Activated T-cell treated with anti-CD3 and anti-CD28 coated beads, Interleukin-2, amount 50 U/mL, for 72 hours (primary cell): ENCODE measurements at regions not wholly inside any gene's neighbourhood (a gene's known extent, or its start where the extent isn't known, plus 50 kb on each side); places are given as distances from the start of the nearest gene placed in this dataset.

ENCODE experiments used
- ATAC-seq, 2 donors: fragments of 150-1000 bp; cut with Tn5 transposase; replicated peaks in 1 of 2; 2 replicates each; pipeline ENCODE4 v1.10.0; 2021; ENCODE audit warnings: moderate library complexity in 2 of 2, mild to moderate bottlenecking in 1 of 2
- DNase-seq, 2 donors: peaks; one replicate each; pipeline ENCODE4 v3.0.0; 2021 to 2022; ENCODE audit warnings: mixed read lengths in 1 of 2
- H3K27ac Mint-ChIP-seq: one replicate; pipeline ENCODE4 v1.8.0; 2022; ENCODE audit warnings: mild to moderate bottlenecking, moderate library complexity, mixed read lengths
- H3K27me3 Mint-ChIP-seq: one replicate; pipeline ENCODE4 v1.8.0; 2022; ENCODE audit warnings: low read depth, mixed read lengths
- H3K36me3 Mint-ChIP-seq, 2 donors: one replicate each; pipeline ENCODE4 v1.8.0; 2022; ENCODE audit warnings: mixed read lengths in 2 of 2, mild to moderate bottlenecking in 1 of 2; ENCODE audit not compliant: insufficient read depth in 2 of 2
- H3K4me1 Mint-ChIP-seq: one replicate; pipeline ENCODE4 v1.8.0; 2022; ENCODE audit warnings: low read depth, mixed read lengths
- H3K4me3 Mint-ChIP-seq, 2 donors: one replicate each; pipeline ENCODE4 v1.8.0; 2022; ENCODE audit warnings: mild to moderate bottlenecking in 2 of 2, mixed read lengths in 2 of 2, moderate library complexity in 2 of 2
- H3K9me3 Mint-ChIP-seq, 2 donors: one replicate each; pipeline ENCODE4 v1.8.0; 2022; ENCODE audit warnings: mixed read lengths in 2 of 2

DNA sequence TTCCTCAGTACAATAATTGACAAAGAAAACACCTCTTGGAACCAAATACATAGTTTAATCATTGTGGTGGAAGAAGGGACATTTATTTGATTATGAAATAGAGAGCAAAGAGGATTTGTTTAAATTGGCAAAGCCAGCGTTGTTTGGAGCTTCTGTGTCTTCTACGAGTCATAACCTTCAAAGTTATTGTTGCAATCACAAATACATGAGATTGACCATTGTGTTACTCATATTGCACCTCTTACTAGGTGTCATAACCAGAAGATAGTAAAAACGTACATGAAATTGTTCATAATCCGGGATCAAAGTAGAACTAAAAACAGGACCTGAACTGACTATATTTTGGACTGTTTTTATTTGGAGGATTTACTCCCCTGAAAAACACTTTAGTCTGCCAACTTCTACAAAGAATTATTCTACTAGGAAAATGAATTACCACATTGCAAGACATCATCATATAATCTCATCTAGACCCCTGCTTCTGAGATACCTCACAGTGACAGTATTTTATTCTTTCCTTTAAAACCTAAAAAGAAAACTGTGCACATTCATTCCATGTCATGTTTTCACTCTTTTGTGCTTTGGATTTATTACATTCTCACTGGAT lies 151.7 kb upstream of the KLF7 start:
- peak; percentile 87 to 88 for ATAC-seq

DNA sequence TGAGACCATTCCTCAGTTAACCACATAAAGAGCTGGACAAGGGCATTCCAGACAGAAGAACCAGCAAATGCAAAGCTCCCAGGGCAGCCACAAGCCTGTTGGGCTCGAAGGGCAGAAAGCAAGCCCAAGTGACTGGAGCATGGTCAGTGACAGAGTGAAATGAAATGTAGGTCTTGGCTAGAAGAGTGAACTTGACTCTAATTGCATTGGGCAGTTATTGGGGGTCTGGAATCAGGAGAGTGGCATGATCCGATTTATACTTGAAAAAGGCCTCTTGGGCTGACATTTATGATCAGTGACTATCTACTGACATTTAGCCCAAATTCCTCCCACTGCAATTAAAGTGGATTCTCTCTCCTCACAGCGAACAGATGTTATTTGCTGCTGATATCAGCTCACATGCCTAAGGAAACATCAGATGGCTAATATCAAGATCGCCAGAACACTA lies 152.5 kb upstream of the KLF7 start:
- DNase-seq (no peak), ATAC-seq (no peak)
- Mint-ChIP-seq H3K4me3 (peak overlapping the region in 1 of 2 donors; percentile 75), H3K4me1 (peaks cover 50% of the 10 kb centered on the region), H3K27ac (peak overlapping the region; percentile 92), H3K27me3 (peaks cover 13% of the 10 kb centered on the region), H3K36me3 (peaks cover 0 to 5% of the 10 kb centered on the region in 2 donors), H3K9me3 (peaks cover 0 to 2% of the 10 kb centered on the region in 2 donors)

More for the DNA sequence above, 151.7 kb upstream of the KLF7 start:
- Mint-ChIP-seq H3K9me3 (peaks cover 3 to 4% of the 10 kb centered on the region in 2 donors), H3K4me1 (peaks cover 58% of the 10 kb centered on the region), H3K4me3 (peak overlapping the region; percentile 23 to 75), H3K36me3 (peaks cover 3 to 8% of the 10 kb centered on the region in 2 donors), H3K27me3 (peaks cover 13% of the 10 kb centered on the region), H3K27ac (peak overlapping the region; percentile 92)
- peak in 1 of 2 donors; percentile 19 for DNase-seq

DNA sequence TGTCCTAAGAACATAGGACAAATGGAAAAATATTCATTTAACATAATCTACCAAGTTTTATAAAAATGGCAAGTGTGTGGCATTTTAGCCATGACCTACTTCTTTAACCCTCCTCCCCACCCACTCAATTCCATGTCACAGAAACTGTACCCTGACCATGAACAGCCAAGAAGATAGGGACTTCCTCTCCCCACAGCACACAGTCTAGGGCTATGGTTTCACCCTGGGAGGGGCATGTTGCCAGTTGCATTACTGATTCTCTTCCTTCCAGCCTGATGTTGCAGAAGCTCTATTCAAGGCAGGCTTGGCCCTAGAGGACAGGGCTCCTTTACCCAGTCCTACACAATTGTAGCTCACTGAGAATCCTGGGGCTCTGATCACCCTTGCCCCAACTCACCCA lies 153.6 kb upstream of the KLF7 start:
- H3K4me3 Mint-ChIP-seq = no peak overlapping the region
- ATAC-seq = peak; percentile 25 to 40

DNA sequence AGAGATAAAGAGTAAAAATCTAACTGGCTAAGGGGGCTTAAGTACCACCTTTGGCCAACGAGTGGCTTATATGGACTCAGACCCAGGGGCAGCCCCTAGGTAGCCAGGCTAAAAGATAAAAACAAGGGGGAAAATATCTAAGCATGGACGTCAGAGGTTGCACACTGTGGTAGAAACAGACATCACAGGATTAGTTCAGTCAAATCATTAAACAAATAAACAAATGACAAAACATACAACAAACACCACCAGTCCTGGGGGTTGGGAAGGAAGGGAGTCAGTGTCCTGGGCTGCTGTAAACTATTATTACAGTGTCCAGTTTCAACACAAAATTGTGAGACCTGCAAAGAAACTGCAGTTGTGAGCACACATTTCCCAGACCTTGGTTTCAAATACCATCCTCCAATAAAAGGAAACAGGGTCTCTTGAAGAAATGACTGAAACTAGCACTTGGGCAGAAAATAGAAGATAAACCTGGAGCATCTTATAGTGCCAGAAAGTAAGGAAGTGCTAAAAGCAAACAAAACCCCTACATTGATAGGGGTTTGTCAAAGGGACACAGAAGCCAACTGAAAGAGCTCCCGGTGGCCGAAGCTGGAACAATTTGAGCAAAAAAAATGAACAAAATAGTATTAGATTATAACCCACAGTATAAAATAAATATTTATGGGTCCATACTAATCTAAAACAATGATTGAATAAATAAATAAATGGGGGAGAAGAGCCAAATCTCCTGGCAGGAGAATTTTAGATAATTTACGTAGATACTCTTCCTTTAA lies 154.8 kb upstream of the KLF7 start:
- H3K4me1 Mint-ChIP-seq = peaks cover 48% of the 10 kb centered on the region
- ATAC-seq = no peak
- H3K36me3 Mint-ChIP-seq = peaks cover 0 to 5% of the 10 kb centered on the region in 2 donors
- no peak overlapping the region for H3K4me3 Mint-ChIP-seq
- peaks cover 13% of the 10 kb centered on the region for H3K27me3 Mint-ChIP-seq
- H3K27ac Mint-ChIP-seq = no peak overlapping the region
- no peak for DNase-seq
- H3K9me3 Mint-ChIP-seq = peaks cover 0 to 2% of the 10 kb centered on the region in 2 donors

More for the DNA sequence above, 153.6 kb upstream of the KLF7 start:
- DNase-seq = no peak
- Mint-ChIP-seq H3K27ac (no peak overlapping the region), H3K9me3 (peaks cover 0 to 2% of the 10 kb centered on the region in 2 donors), H3K27me3 (peaks cover 13% of the 10 kb centered on the region), H3K36me3 (peaks cover 0 to 5% of the 10 kb centered on the region in 2 donors), H3K4me1 (peaks cover 48% of the 10 kb centered on the region)

DNA sequence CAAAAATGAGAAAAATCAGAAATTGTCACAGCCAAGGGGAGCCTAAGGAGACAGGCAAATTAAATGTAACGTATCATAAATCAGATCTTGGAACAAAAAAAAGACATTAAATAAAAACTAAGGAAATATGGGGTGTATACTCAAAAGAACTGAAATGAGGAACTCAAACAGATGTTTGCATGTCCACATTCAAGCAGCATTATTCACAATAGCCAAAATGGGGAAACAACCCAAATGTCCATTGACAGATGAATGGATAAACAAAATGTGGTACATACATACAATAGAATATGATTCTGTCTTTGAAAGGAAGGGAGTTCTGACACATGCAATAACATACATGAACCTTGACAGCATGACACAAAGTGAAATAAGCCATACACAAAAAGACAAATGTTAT lies 155.8 kb upstream of the KLF7 start:
- Mint-ChIP-seq H3K36me3 (peaks cover 0 to 5% of the 10 kb centered on the region in 2 donors), H3K4me1 (peaks cover 46% of the 10 kb centered on the region), H3K9me3 (peaks cover 0 to 2% of the 10 kb centered on the region in 2 donors), H3K4me3 (no peak overlapping the region), H3K27ac (no peak overlapping the region), H3K27me3 (peaks cover 13% of the 10 kb centered on the region)
- DNase-seq (no peak), ATAC-seq (no peak)

DNA sequence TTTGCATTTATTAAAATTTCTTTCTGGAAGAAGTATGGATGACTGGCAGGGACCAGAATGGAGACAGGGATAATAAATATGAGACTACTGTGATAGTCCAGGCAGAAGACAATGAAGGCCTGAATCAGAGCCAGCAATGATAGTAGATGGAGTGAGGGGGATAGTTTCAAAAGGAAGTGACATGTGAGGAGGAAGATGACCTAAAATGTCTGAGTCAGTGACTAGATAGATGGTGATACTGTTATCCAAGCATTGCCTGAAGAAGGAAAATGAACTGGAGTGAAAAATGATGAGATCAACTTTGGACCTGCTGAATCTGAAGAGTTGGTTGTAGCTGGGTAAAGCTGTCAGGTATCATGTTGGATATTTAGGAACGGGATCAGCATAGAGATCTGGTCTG lies 158.3 kb upstream of the KLF7 start:
- Mint-ChIP-seq H3K4me3 (no peak overlapping the region), H3K27me3 (peaks cover 13% of the 10 kb centered on the region), H3K27ac (no peak overlapping the region), H3K36me3 (peaks cover under 1 to 1% of the 10 kb centered on the region in 2 donors), H3K4me1 (peaks cover 44% of the 10 kb centered on the region), H3K9me3 (no peaks in the 10 kb centered on the region)
- ATAC-seq = no peak
- no peak for DNase-seq

DNA sequence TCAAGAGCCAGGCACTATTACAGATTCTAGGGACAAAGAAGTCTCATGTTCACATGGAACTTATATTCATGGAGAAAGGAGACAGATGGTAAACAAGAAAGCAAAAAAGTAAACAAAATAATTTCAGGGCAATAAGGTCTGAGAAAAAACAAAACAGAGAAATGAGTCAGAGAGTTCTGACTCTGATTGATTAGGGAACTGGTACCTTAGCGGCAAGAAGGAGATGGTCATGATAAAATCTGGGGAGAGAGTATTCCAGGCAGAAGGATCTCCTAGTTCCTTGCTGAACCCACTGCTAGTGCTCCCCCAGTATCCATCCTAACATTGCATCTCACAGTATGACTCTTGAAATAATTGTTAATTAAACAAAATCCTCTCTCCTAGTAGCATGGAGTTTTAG lies 161.8 kb upstream of the KLF7 start:
- peaks cover 65% of the 10 kb centered on the region for H3K4me1 Mint-ChIP-seq
- H3K9me3 Mint-ChIP-seq = no peaks in the 10 kb centered on the region
- no peaks in the 10 kb centered on the region for H3K27me3 Mint-ChIP-seq
- DNase-seq (no peak), ATAC-seq (no peak)
- peaks cover 3 to 10% of the 10 kb centered on the region in 2 donors for H3K36me3 Mint-ChIP-seq
- peak overlapping the region in 1 of 2 donors; percentile 26 for H3K4me3 Mint-ChIP-seq
- H3K27ac Mint-ChIP-seq = peak overlapping the region; percentile 10

DNA sequence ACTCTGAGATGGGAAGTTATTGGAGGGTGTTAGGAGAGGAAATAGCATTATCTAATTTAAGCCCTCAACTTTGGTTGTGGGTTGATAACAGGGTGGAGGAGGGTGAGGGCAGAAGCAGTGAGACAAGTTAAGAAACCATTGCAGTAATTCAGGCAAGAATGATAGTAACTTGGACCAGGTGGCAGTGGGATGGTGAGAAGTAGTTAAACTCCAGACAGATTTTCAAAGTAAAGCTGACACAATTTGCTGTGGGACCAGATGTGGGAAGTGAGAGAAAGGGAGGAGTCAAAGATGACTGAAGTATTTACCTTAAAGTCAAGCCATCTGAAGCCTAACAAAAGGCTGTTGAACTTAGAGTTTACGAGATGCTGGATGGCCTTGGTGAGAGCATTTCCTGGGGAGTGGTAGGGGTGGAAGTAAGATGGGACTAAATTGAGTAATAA lies 163.2 kb upstream of the KLF7 start:
- H3K27ac Mint-ChIP-seq = peak overlapping the region; percentile 99
- DNase-seq (no peak), ATAC-seq (peak in 1 of 2 donors; percentile 10)
- H3K9me3 Mint-ChIP-seq = peaks cover 0 to 2% of the 10 kb centered on the region in 2 donors
- peaks cover 72% of the 10 kb centered on the region for H3K4me1 Mint-ChIP-seq
- H3K4me3 Mint-ChIP-seq = peak overlapping the region; percentile 75 to 97
- H3K27me3 Mint-ChIP-seq = no peaks in the 10 kb centered on the region
- peaks cover 4 to 10% of the 10 kb centered on the region in 2 donors for H3K36me3 Mint-ChIP-seq

DNA sequence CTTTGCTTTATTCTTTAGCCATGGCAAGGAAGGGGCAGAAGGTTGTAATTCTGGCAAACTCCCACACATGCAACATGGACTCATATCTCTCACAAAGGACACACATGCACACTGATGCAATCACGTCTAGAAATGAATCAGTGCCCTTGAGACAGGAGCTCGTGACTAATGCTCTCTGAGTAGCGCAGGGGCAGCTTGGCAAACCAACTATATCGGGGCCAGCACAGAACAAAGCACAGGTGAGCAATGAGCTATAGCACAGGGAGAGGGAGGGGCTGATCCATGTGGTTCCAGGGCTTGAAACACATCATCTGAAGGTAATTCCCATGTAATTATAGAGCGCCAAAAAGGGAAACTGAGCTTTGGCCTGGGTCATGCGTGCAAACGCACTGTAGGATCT lies 165.2 kb upstream of the KLF7 start:
- Mint-ChIP-seq H3K36me3 (peaks cover 4 to 10% of the 10 kb centered on the region in 2 donors), H3K27me3 (no peaks in the 10 kb centered on the region), H3K4me3 (peak overlapping the region; percentile 67 to 84), H3K27ac (peak overlapping the region; percentile 97), H3K4me1 (peaks cover 91% of the 10 kb centered on the region), H3K9me3 (peaks cover 0 to 2% of the 10 kb centered on the region in 2 donors)
- ATAC-seq (peak; percentile 76 to 84), DNase-seq (peak; percentile 88 to 91)

DNA sequence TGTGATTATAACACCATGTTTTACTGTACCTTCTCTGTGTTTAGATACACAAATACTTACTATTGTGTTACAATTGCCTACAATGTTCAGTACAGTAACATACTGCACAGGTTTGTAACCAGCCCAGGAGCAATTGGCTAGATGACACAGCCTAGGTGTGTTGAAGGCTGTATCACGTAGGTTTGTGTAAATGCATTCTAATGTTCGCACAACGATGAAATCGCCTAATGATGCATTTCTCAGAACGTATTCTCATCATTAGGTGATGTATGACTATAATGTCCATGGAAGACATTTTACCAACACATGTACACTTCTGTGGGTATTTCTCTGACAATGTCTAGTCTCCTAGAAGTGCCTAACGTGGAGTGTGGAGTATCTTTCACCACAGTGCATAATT lies 165.9 kb upstream of the KLF7 start:
- no peaks in the 10 kb centered on the region for H3K27me3 Mint-ChIP-seq
- no peak for ATAC-seq
- DNase-seq = no peak
- H3K9me3 Mint-ChIP-seq = peaks cover 0 to 2% of the 10 kb centered on the region in 2 donors
- peak overlapping the region; percentile 67 to 84 for H3K4me3 Mint-ChIP-seq
- peak overlapping the region; percentile 97 for H3K27ac Mint-ChIP-seq
- peaks cover 98% of the 10 kb centered on the region for H3K4me1 Mint-ChIP-seq
- peaks cover 4 to 10% of the 10 kb centered on the region in 2 donors for H3K36me3 Mint-ChIP-seq

DNA sequence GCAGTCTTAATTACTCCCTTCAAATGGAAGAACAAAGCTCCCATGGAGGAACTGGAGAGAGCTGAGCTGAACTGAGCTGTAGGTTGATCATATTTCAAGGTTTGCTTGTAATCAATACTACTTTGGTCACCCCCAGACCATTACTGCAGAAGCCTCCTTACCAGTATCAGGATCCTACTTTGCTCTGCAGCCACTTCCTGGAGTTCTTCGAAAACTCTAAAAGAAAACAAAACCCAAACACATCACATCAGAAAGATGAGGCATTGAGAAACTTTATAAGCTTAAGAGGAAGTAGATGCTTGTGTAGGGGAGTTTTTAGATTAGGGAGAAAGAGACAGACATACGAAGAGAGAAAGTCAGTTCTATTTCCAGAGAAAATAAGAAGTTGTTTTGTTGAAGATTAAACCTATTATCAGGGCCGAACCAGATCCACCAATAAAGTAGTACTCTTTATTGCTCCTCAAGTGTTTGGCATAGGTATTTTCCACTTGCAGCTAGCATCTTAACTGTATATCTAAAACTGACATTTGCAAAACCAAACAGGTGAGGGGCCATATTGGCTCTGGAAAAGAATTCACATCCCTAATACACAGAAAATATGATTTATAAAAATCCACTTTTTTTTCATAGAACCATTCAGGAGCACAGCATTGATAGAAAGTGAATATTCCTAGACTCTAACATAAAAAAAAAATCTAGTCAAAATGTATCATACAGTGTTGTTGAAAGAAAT lies 166.9 kb upstream of the KLF7 start:
- H3K4me1 Mint-ChIP-seq = peaks cover 98% of the 10 kb centered on the region
- H3K36me3 Mint-ChIP-seq = peaks cover 4 to 10% of the 10 kb centered on the region in 2 donors
- peak overlapping the region; percentile 67 to 84 for H3K4me3 Mint-ChIP-seq
- peaks cover 0 to 2% of the 10 kb centered on the region in 2 donors for H3K9me3 Mint-ChIP-seq
- ATAC-seq (peak; percentile 24 to 36), DNase-seq (peak in 1 of 2 donors; percentile 29)
- H3K27ac Mint-ChIP-seq = peak overlapping the region; percentile 97
- no peaks in the 10 kb centered on the region for H3K27me3 Mint-ChIP-seq

DNA sequence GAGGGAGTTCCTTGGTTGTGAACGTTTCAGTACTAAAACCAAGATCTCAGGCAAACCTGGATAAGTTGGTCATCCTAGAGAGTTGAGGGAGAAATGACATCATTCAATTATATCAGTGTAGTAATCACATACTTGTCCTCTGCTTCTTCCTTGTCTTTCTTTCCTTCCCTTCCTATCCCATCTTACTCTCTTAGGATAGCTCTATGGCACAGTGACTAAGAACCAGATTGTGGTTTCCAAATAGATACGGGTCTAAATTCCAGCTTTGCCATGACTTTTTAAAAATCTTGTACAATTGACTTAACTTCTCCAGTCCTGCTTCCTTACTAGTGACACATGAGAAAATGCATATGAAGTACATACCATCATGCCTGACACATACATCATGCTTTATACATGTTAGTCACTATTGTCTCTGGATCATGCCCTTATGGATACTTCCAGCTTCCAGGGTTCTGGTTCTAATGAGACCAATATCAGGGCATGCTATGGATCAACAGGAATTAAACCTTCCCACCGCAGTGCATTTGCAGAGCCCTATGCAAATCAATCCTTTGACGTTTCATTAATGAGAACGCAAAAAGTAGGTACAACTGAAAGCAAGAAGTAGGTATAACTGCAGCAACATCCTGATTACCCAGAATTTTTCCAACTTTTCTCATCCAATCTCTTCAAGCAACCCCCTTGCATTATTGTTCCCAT lies 168.0 kb upstream of the KLF7 start:
- no peak for DNase-seq
- no peak for ATAC-seq
- no peaks in the 10 kb centered on the region for H3K27me3 Mint-ChIP-seq

More for the DNA sequence above, 168.0 kb upstream of the KLF7 start:
- H3K9me3 Mint-ChIP-seq = peaks cover 0 to 2% of the 10 kb centered on the region in 2 donors
- peak overlapping the region; percentile 62 to 84 for H3K4me3 Mint-ChIP-seq
- H3K4me1 Mint-ChIP-seq = peaks cover 94% of the 10 kb centered on the region
- H3K27ac Mint-ChIP-seq = peak overlapping the region; percentile 97
- peaks cover 4 to 10% of the 10 kb centered on the region in 2 donors for H3K36me3 Mint-ChIP-seq
